Right renal cortex interstitium (tissue), 3 donors: ENCODE measurements at regions not wholly inside any gene's neighbourhood (a gene's known extent, or its start where the extent isn't known, plus 50 kb on each side); places are given as distances from the start of the nearest gene placed in this dataset.
"Not testable (repeated sequence)": the region's sequence is repeated elsewhere in the genome, so short reads cannot be mapped to it uniquely, and the experiment has no call there.

Experiments used
- DNase-seq, 3 donors: peaks; one replicate each; pipeline ENCODE4 v3.0.0-alpha.2; 2013; ENCODE audit warnings: low read depth in 3 of 3, low spot score in 2 of 3

GRCh38 chr2:7694076-7694985 is 777.1 kb downstream of the RNF144A start:
- DNase-seq: no peak

DNA sequence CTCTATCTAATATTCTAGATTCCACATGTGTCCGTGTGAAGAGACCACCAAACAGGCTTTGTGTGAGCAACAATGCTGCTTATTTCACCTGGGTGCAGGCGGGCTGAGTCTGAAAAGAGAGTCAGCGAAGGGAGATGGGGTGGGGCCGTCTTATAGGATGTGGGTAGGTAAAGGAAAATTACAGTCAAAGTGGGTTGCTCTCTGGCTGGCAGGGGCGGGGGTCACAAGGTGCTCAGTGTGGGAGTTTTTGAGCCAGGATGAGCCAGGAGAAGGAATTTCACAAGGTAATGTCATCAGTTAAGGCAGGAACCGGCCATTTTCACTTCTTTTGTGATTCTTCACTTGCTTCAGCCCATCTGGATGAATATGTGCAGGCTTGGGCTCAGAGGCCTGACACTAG is 779.3 kb downstream of the RNF144A start:
- DNase-seq: not testable (repeated sequence)

GRCh38 chr2:7697052-7697451 is 779.8 kb downstream of the RNF144A start:
- no peak for DNase-seq

DNA sequence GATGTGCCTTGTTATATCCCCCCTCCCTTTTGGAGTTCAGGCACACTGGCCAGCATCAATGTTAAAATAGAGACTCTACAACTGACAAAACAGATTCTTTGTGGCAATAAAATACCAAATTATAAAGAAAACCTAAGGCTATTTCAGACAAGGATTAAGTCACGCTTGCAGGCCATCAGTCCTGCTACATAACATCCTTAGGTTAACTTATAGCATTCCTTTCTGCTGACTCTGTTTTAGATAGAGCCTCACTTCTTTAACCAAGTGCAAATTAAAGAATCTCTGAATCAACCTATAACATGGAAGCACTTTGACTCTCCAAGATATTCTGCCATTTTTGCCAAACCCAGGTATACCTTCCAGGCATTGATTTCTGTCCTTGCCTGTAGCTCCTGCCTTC is 784.6 kb downstream of the RNF144A start:
- no peak for DNase-seq

DNA sequence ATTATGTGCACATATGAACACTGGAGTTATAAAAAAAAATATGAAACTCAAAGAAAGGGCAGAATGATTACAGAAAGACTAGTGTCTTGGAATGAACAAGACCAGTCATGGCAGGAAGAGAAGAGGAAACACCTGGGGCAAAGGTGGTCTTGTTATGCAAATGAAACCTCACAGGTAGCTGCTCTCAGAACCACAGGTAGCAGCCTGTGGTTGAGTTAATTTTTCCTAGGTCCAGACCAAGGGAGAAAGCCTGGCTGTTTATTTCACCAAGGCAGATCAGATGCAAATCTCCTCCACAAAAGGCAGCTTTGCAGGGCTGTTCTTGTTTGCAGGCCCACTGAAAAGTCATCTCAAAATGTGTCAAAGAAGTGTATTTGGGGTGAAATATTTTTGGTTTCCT is 785.8 kb downstream of the RNF144A start:
- DNase-seq: no peak

- no peak for DNase-seq
Observed at GRCh38 chr2:7703543-7704144, 786.4 kb downstream of the RNF144A start.

DNA sequence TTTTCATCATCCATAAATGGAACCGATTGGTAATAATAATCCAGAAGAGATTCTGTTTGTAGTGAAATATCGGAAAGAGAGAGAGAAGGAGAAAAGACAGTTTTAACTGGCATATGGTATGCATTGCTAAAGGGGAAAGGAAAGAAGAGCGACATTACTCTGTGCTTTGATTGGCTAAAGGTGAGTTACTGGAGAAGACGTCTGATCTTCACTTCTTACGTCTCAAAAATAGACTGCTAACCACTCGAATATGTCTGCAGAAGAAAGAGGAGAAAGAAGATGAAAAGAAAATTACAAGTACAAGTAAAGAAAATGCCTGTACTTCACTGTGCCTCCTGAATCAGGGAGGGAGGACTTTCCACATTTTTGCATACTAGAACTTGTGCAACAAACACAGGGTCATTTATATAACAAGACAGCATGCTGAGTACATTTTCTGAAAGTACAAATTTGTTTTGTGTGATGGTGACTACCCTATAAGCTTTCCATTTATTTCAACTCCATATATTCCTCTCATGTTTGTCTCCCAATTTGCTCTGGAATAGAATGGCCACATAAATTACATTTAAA is 787.2 kb downstream of the RNF144A start:
- no peak for DNase-seq

GRCh38 chr2:7706791-7707190 is 789.6 kb downstream of the RNF144A start:
- DNase-seq: no peak

DNA sequence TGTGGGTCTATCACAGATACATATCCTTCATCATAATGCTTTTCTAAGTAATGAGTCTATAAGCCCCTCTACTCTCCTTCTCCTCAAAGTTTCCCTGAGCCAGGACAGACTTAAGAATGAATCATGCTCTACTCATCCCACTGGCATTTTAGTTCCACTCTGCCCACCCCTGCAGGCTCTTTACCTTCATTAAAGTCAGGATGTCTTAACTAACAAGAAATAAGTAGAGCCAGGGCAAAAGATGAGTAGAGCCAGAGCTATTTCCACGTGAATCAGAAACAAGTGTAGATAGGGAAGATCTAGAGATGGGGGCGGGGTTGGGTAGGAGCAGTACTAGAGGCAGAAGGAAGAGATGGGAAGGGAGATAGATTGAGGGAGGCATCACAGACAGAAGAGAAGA is 790.5 kb downstream of the RNF144A start:
- DNase-seq: no peak

GRCh38 chr2:7709907-7710306 is 792.7 kb downstream of the RNF144A start:
- no peak for DNase-seq

DNA sequence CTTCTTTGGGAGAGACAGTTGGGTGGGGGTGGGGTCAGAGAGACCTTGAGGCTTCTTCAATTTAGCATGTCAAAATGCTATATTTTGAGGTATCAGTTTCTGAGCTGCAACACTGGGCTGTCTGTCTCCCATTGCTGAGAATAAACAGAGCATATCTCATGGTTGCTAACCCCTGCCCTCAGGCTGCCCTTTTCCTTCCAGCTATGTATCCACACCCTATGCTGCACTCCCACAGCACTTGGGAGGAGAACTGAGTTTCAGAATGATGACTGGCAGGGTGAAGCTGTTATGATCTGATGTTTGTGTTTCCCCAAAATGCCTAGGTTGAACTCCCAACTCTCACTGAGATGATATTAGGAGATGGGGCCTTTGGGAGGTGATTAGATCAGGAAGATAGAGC is 794.0 kb downstream of the RNF144A start:
- no peak for DNase-seq

GRCh38 chr2:7719876-7720275 is 802.7 kb downstream of the RNF144A start:
- no peak for DNase-seq

GRCh38 chr2:7721413-7721995 is 804.3 kb downstream of the RNF144A start:
- DNase-seq: no peak

DNA sequence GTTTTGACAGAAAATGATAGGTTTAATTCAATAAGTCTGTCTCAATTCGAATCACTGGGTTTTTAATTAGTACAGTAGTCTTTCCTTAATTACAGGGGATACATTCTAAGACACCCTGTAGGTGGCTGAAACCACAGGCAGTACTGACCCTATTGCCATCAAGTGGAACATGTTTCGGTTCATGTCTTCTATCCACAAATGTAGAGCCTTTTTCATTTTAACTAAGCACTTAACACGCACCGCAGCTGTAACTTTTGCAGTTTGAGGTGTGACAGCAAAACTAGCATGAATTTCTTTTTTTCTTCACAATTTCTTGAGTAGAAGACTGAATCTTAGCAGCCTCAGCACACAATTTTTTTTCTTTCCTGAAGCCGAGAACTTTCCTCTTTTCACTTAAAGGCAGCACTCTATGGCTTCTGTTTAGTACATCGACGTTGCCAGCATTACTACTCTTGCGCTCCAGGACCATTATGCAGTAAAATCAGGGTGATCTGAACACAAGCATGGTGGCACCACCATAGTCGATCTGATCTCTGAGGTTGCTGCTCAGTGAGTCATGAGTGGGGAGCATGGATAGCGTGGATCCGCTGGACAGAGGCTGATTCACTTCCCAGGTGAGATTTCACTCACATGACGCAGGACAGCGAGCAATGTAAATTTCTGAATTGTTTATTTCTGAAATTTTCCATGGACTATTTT is 805.1 kb downstream of the RNF144A start:
- no peak for DNase-seq

GRCh38 chr2:7724336-7724735 is 807.1 kb downstream of the RNF144A start:
- DNase-seq: no peak

DNA sequence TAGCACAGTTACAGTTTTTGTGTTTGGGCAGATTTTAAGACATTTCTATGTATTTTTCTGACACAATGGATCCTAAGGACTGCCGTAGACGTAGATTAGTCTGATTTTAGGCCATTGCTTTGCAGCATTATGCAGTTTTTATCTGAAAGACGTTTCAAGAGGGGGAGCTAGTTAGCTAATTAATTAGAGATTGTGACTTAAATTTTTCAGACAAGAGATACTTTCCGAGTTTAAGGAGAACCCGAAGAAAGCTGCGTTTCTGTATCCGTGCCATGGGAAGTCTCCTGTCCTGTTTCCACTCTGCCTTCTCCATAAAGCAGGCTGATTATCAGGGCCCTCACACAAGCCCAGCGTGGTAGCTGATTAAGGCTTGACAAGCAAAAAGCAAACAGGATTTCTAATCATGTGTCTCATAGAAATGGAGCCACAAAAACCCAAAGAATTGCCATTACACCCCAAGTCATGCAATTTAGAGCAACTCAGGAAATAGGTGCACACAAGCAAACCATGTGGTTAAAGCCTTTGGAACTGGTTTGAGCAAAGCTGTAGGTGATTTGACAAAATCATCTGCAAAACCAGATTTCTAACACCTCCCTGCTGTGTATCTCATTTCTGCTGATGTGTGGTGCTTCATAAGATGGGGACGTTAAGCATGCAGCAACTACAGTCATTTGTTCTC is 808.1 kb downstream of the RNF144A start:
- peak in 2 of 3 donors; percentile 8 to 29 for DNase-seq

DNA sequence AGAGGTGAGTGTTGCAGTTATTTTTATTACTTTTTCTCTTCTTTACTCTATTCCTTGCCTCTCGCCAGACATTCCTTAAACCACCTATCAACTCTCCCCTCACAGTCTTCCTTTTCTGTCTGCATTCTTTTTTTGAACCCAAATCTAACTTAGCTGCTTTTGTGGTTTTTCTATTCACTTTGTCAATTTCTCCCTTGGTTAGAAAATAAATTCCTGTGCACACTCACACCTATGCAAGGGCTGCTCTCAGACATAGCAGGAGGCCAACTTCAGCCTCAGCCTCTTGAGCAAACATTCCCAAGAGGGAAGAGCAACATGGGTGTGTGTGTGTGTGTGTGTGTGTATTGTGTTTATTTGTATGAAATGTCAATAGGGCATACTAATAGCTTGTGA is 808.6 kb downstream of the RNF144A start:
- DNase-seq: no peak

- no peak for DNase-seq
Observed at GRCh38 chr2:7726989-7727388, 809.8 kb downstream of the RNF144A start.

DNA sequence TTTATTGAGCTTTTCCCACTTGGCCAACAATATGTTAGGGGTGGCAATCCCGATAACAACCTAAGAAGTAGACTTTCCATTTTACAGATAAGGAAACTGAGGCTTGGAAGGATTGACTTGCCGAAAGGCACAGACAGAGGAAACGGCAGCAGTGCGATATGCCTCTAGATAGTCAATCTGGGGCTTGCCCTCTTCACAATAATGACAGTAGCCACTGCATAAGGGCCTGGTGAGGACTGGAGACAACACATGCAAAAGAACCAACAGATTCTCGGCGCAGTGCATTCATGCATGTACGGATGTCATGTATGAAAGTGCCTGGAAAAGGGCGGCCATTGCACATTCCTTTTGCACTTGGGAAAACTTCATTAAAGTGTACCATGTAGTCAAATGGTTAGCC is 811.2 kb downstream of the RNF144A start:
- no peak for DNase-seq

GRCh38 chr2:7730449-7730848 is 813.2 kb downstream of the RNF144A start:
- no peak for DNase-seq
